ENCODE measurements at regions not wholly inside any gene's neighbourhood (a gene's known extent, or its start where the extent isn't known, plus 50 kb on each side); places are given as distances from the start of the nearest gene placed in this dataset.

- TF ChIP-seq CEBPB (IDR thresholded peaks at IDR 0.05; ENCODE audit: borderline replicate concordance in 1 of 2, low read depth in 2 of 2, low read length in 2 of 2), result no peak
Observed at GRCh38 chr13:69243366-69243765, 864.3 kb upstream of the ATXN8OS start (continued).

- no peaks in the 10 kb centered on the region for H3K79me2 ChIP-seq (ENCODE audit: control insufficient read depth, insufficient read depth, low read length)
- no peak for DNase-seq (ENCODE audit: low read depth, low spot score)
- no peak overlapping the region for H3K27ac ChIP-seq (ENCODE audit: control insufficient read depth, insufficient read depth)
- H3K36me3 ChIP-seq (ENCODE audit: control insufficient read depth in 2 of 2, insufficient read depth in 2 of 2, low read length in 1 of 2), result no peaks in the 10 kb centered on the region
- ChIA-PET POLR2A (no interaction called here), SMC1A (ENCODE audit: uncharacterized antibody, unreplicated experiment) (interaction anchor here (0.7 to 0.8 kb wide), 2 partner anchors 82 to 184 kb away, joined by 3 read pairs; no protein-coding TSS in a partner anchor), CTCF (no interaction called here), RAD21 (ENCODE audit: unreplicated experiment) (no interaction called here)
- BruUV-seq (replicated peaks), result no TSS peak
- no peak for ATAC-seq
- H3K4me2 ChIP-seq (ENCODE audit: control insufficient read depth, insufficient read depth), result no peak overlapping the region
- H3K4me1 ChIP-seq (ENCODE audit: control insufficient read depth, insufficient read depth, low read length), result no peaks in the 10 kb centered on the region
- no peak for TF ChIP-seq PRDM15 (CRISPR knock-in tag; IDR thresholded peaks at IDR 0.05)
- H3K4me3 ChIP-seq, result no peak overlapping the region
- no peaks in the 10 kb centered on the region for H4K20me1 ChIP-seq (ENCODE audit: control insufficient read depth, insufficient read depth)
- no peak for FAIRE-seq
- H3K9me3 ChIP-seq (replicated peaks; ENCODE audit: control insufficient read depth, insufficient read depth, low read length), result no peaks in the 10 kb centered on the region
- H2AFZ ChIP-seq (ENCODE audit: control insufficient read depth, low read depth, low read length), result no peak overlapping the region
- no peaks in the 10 kb centered on the region for H3K27me3 ChIP-seq (replicated peaks in 1 of 2; ENCODE audit: control insufficient read depth in 2 of 2, insufficient read depth in 2 of 2, low read length in 1 of 2)
- intact Hi-C loops (cut with micrococcal nuclease; ENCODE audit: unreplicated experiment) (no loop called here), in situ Hi-C loops (cut with MboI) (no loop called here)
- no peak overlapping the region for H3K9ac ChIP-seq (ENCODE audit: control insufficient read depth, insufficient read depth, low read length)
Observed at GRCh38 chr13:69234171-69234570, 873.5 kb upstream of the ATXN8OS start.

- H3K79me2 ChIP-seq (ENCODE audit: control insufficient read depth, insufficient read depth, low read length), result no peaks in the 10 kb centered on the region
- FAIRE-seq (no peak), ATAC-seq (no peak), DNase-seq (ENCODE audit: low read depth, low spot score) (no peak)
- H3K36me3 ChIP-seq (ENCODE audit: control insufficient read depth in 2 of 2, insufficient read depth in 2 of 2, low read length in 1 of 2), result no peaks in the 10 kb centered on the region
- ChIA-PET POLR2A (no interaction called here), RAD21 (ENCODE audit: unreplicated experiment) (no interaction called here), SMC1A (ENCODE audit: uncharacterized antibody, unreplicated experiment) (no interaction called here), CTCF (no interaction called here)
- intact Hi-C loops (cut with micrococcal nuclease; ENCODE audit: unreplicated experiment), result no loop called here
- H3K4me2 ChIP-seq (ENCODE audit: control insufficient read depth, insufficient read depth), result no peak overlapping the region
- WGBS (ENCODE audit: insufficient coverage, insufficient replicate concordance, low lambda C conversion rate, missing lambda C conversion rate), result 20% methylated on average over 2 of the region's 2 CpGs
- H2AFZ ChIP-seq (ENCODE audit: control insufficient read depth, low read depth, low read length), result no peak overlapping the region
- BruUV-seq (replicated peaks), result no TSS peak
- H4K20me1 ChIP-seq (ENCODE audit: control insufficient read depth, insufficient read depth), result no peaks in the 10 kb centered on the region
- in situ Hi-C loops (cut with MboI), result no loop called here
- H3K4me3 ChIP-seq, result no peak overlapping the region
- H3K9ac ChIP-seq (ENCODE audit: control insufficient read depth, insufficient read depth, low read length), result no peak overlapping the region
- H3K9me3 ChIP-seq (replicated peaks; ENCODE audit: control insufficient read depth, insufficient read depth, low read length), result no peaks in the 10 kb centered on the region
- no peaks in the 10 kb centered on the region for H3K4me1 ChIP-seq (ENCODE audit: control insufficient read depth, insufficient read depth, low read length)
- H3K27me3 ChIP-seq (replicated peaks in 1 of 2; ENCODE audit: control insufficient read depth in 2 of 2, insufficient read depth in 2 of 2, low read length in 1 of 2), result no peaks in the 10 kb centered on the region
- H3K27ac ChIP-seq (ENCODE audit: control insufficient read depth, insufficient read depth), result no peak overlapping the region
- no peak for TF ChIP-seq ZNF592 (IDR thresholded peaks at IDR 0.05)
- TF ChIP-seq IKZF1 (conservative IDR thresholded peaks at IDR 0.05), result no peak
- TF ChIP-seq ASH2L (IDR thresholded peaks at IDR 0.05; ENCODE audit: borderline replicate concordance, low read depth), result no peak
- no peak for TF ChIP-seq JUNB (IDR thresholded peaks at IDR 0.05)
- no peak for TF ChIP-seq MAX (IDR thresholded peaks at IDR 0.05; ENCODE audit: low read depth, low read length)
Observed at GRCh38 chr13:69226427-69226826, 881.2 kb upstream of the ATXN8OS start.
